Gastroesophageal sphincter (tissue), 4 donors: ENCODE measurements at regions not wholly inside any gene's neighbourhood (a gene's known extent, or its start where the extent isn't known, plus 50 kb on each side); places are given as distances from the start of the nearest gene placed in this dataset.

Experiments used
- ATAC-seq: fragments of 150-250 bp; one replicate; pipeline ENCODE4 v1.9.1; 2016; ENCODE audit warnings: mild to moderate bottlenecking, moderate library complexity
- H3K27ac ChIP-seq, 4 donors: fragments of 200-600 bp; sonication (generic) in 3 of 4; 1 replicate in 3 of 4; 2 replicates in 1 of 4; pipeline ENCODE4 v1.5.1; 2016 to 2019
- H3K27me3 ChIP-seq: fragments of 200-600 bp; sonication (generic); one replicate; pipeline ENCODE4 v1.5.1; 2019
- H3K36me3 ChIP-seq, 2 donors: fragments of 200-600 bp; sonication (generic); one replicate each; pipeline ENCODE4 v1.5.1; 2019; ENCODE audit warnings: control low read depth in 1 of 2
- H3K4me1 ChIP-seq, 3 donors: fragments of 200-600 bp; sonication (generic); 1 replicate in 2 of 3; 2 replicates in 1 of 3; pipeline ENCODE4 v1.5.1; 2016 to 2019; ENCODE audit warnings: control low read depth in 2 of 3
- H3K4me3 ChIP-seq, 2 donors: fragments of 200-600 bp; sonication (generic); one replicate each; pipeline ENCODE4 v1.5.1; 2019; ENCODE audit warnings: mild to moderate bottlenecking in 1 of 2, moderate library complexity in 1 of 2
- H3K9me3 ChIP-seq, 3 donors: fragments of 200-600 bp; sonication (generic); one replicate each; pipeline ENCODE4 v1.5.1; 2017 to 2019; ENCODE audit warnings: control low read depth in 2 of 3
- EP300 ChIP-seq: sonication (generic); formaldehyde crosslinking; IDR thresholded peaks from one replicate; pipeline ENCODE4 v1.6.1; 2017; ENCODE audit warnings: antibody characterized with exemption, mild to moderate bottlenecking
- POLR2A ChIP-seq, 2 donors: fragments of 450-650 bp; IDR thresholded peaks; one replicate each; pipeline ENCODE4 v1.6.1; 2017; ENCODE audit warnings: antibody characterized with exemption in 2 of 2, mild to moderate bottlenecking in 2 of 2, moderate library complexity in 1 of 2
- POLR2AphosphoS5 ChIP-seq: sonication (generic); formaldehyde crosslinking; IDR thresholded peaks from one replicate; pipeline ENCODE4 v1.6.1; 2017; ENCODE audit warnings: antibody characterized with exemption
- WGBS, 2 donors: methylation state at CpG; one replicate each; pipeline ENCODE4 v1.1.5; 2018; ENCODE audit warnings: low coverage in 1 of 2; 5-methylcytosine and 5-hydroxymethylcytosine counted together
- TF ChIP-seq, protein P1 (sequence below), 4 experiments: fragments of 200-600 bp in 2 of 4; fragments of 450-650 bp in 2 of 4; sonication (generic) in 1 of 4; IDR thresholded peaks; one replicate each; pipeline ENCODE4 v1.5.1; 2017 to 2019; ENCODE audit warnings: antibody characterized with exemption in 4 of 4, mild to moderate bottlenecking in 2 of 4, moderate library complexity in 2 of 4

DNA sequence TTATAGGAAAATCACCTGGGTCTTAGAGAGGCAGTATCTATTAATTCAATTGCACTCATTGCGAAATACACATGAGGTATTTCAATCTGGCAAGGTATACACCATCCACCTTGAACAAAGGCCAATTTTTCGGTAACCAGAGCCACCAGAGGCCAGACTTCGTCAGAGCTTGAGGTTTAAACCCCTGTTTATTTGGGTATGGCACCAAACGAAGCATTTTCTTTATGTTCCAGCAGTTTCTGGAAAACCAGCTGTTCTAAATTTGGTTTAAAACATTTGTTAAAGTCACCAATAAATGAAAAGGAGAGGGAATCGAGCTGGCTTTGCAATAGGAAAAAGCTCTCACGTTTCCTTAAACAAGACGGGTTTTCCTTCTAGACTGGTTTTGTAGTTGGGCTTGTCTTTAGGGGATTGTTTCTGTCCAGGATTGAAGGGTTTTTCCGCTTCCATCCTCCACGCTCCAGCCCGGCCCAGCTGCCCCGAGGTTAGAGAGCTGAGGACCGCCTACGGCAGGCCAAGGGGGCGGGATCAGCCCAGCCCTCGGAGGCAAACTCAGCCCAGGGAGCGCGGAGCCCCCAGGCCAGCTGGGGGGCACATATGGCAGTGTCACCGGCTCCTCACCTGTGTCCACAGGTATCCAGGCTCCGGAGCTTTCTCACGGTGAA, 539.4 kb upstream of the MGMT start:
- no peak for TF ChIP-seq POLR2AphosphoS5
- no peak for TF ChIP-seq EP300
- TF ChIP-seq POLR2A (IDR thresholded peaks at IDR 0.05): no peak
- TF ChIP-seq, protein P1, sequence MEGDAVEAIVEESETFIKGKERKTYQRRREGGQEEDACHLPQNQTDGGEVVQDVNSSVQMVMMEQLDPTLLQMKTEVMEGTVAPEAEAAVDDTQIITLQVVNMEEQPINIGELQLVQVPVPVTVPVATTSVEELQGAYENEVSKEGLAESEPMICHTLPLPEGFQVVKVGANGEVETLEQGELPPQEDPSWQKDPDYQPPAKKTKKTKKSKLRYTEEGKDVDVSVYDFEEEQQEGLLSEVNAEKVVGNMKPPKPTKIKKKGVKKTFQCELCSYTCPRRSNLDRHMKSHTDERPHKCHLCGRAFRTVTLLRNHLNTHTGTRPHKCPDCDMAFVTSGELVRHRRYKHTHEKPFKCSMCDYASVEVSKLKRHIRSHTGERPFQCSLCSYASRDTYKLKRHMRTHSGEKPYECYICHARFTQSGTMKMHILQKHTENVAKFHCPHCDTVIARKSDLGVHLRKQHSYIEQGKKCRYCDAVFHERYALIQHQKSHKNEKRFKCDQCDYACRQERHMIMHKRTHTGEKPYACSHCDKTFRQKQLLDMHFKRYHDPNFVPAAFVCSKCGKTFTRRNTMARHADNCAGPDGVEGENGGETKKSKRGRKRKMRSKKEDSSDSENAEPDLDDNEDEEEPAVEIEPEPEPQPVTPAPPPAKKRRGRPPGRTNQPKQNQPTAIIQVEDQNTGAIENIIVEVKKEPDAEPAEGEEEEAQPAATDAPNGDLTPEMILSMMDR (IDR thresholded peaks at IDR 0.05): no peak
- Histone ChIP-seq H3K4me3 (no peak overlapping the region), H3K9me3 (no peaks in the 10 kb centered on the region), H3K27ac (peak overlapping the region in 3 of 4 donors; percentile 49 to 68 (median 61)), H3K36me3 (no peaks in the 10 kb centered on the region), H3K27me3 (peaks cover 3% of the 10 kb centered on the region), H3K4me1 (peaks cover 0 to 30% (median 16%) of the 10 kb centered on the region in 3 donors)
- 22 to 54% methylated on average over 10 to 12 of the region's 20 CpGs for WGBS, 2 donors
- peak; percentile 56 for ATAC-seq

DNA sequence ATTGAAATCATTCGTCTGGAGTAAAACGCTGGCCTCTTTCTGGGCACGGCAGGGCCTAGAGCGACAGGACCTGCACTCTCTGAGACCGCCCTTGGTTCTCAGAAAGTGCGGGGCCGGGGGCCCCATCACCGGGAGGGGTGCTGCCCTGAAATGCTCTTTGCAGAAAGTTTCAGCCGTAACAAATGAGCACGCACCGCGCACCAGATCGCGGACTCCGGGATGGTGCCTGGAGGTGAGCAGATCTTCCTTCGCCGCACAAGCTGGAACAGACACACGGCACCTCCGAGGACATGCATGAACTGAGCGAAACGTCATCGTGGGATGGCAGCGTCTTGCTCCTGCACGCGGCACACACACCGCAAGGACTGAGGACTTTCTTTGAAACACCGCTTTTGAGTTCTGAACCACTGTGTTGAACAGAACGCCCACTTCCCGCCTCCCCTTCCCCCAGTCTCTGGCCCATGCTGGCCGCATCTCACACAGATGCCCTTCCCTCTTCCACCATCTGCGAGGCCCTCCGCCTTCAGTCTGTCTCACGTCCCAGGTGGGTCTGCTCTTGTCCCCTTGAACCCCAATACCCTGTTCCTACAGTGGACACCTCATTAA, 538.7 kb upstream of the MGMT start:
- Histone ChIP-seq H3K27me3 (peaks cover 3% of the 10 kb centered on the region), H3K4me3 (no peak overlapping the region), H3K36me3 (no peaks in the 10 kb centered on the region), H3K9me3 (no peaks in the 10 kb centered on the region), H3K4me1 (peaks cover 0 to 30% (median 12%) of the 10 kb centered on the region in 3 donors), H3K27ac (peak overlapping the region in 3 of 4 donors; percentile 49 to 68 (median 61))
- ATAC-seq: no peak
- TF ChIP-seq EP300 (no peak), POLR2A (IDR thresholded peaks at IDR 0.05) (no peak), POLR2AphosphoS5 (no peak)
- TF ChIP-seq, protein P1 (IDR thresholded peaks at IDR 0.05): no peak
- 87 to 89% methylated on average over 7 to 14 of the region's 33 CpGs for whole genome bisulfite sequencing, 2 donors

DNA sequence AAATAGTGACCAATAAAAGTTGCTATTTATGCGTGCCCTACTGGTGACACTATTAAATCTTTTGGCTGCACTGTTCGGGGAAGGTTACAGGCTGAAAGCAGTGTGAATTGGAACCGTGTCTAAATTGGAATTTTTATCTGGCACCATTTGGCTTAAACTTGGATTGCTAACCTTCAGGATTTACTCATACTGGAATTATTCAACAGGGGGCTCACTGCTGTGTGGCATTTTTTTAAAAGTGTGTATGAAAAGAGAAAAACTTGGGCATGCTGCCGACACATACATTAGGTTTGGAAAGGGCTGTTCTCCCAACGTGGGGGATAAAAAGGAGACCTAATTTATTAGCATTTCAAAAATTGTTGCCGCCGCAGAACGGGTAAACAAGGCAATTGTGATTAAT, 537.9 kb upstream of the MGMT start:
- WGBS, 2 donors: 20 to 36% methylated on average over 8 of the region's 8 CpGs
- H3K4me1 ChIP-seq: peaks cover 0 to 30% (median 12%) of the 10 kb centered on the region in 3 donors
- no peak overlapping the region for H3K27ac ChIP-seq
- no peaks in the 10 kb centered on the region for H3K36me3 ChIP-seq
- H3K4me3 ChIP-seq: no peak overlapping the region
- no peak for ATAC-seq
- no peaks in the 10 kb centered on the region for H3K9me3 ChIP-seq
- peaks cover 3% of the 10 kb centered on the region for H3K27me3 ChIP-seq
- TF ChIP-seq POLR2A (IDR thresholded peaks at IDR 0.05) (no peak), POLR2AphosphoS5 (peak; percentile 37)

DNA sequence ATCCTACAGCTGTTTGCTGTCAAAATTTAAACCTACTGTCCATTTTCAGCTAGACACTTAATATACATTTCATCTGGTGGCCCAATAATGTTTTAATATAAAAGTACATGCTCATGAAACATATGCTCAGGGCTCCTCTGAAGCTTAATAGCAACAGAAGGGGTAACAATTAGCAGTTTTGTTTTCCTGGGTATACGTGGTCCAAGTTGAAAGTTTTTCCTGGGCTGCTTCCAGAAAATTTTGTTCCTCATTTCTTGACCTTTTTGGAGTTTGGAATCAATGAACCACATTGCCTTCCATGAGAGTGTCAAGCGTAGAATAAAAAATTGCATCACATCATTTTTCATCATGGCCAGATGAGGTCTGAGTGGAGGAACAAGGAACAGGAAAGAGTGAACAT, 537.3 kb upstream of the MGMT start:
- Histone ChIP-seq H3K9me3 (no peaks in the 10 kb centered on the region), H3K27ac (peak overlapping the region in 1 of 4 donors; percentile 35), H3K4me3 (no peak overlapping the region), H3K36me3 (no peaks in the 10 kb centered on the region), H3K27me3 (peaks cover 3% of the 10 kb centered on the region), H3K4me1 (peaks cover 0 to 30% (median 12%) of the 10 kb centered on the region in 3 donors)
- TF ChIP-seq EP300 (no peak), POLR2AphosphoS5 (peak; percentile 40), POLR2A (IDR thresholded peaks at IDR 0.05) (no peak)
- TF ChIP-seq, protein P1 (IDR thresholded peaks at IDR 0.05): no peak
- WGBS, 2 donors: 27 to 28% methylated on average over 2 of the region's 2 CpGs
- ATAC-seq: peak; percentile 49

DNA sequence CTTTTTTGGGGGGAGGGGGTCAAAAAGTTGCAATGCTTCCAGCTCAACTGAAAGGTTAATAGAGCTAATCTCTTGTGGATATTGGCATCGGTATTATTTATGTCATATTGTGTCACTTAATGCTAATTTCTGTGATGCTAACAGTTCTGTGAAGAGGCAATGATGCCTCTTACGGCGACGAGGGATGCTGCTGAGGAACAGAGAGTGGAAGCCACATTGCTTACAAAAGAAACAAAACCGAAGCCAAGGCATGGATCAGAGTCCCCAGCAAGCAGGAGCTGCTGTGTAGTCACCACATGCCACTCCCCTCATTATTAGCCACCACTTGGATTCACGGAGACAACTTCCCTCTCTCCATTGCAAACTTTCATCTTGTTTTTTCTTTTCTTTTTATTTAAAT, 536.5 kb upstream of the MGMT start:
- TF ChIP-seq, protein P1 (IDR thresholded peaks at IDR 0.05): no peak
- TF ChIP-seq POLR2AphosphoS5: no peak
- no peak for TF ChIP-seq POLR2A (IDR thresholded peaks at IDR 0.05)
- no peak for TF ChIP-seq EP300
- H3K36me3 ChIP-seq: no peaks in the 10 kb centered on the region
- H3K4me3 ChIP-seq: no peak overlapping the region
- peaks cover 0 to 30% (median 12%) of the 10 kb centered on the region in 3 donors for H3K4me1 ChIP-seq
- no peak for ATAC-seq
- WGBS, 2 donors: 43 to 61% methylated on average over 6 of the region's 6 CpGs
- H3K27me3 ChIP-seq: peaks cover 6% of the 10 kb centered on the region
- H3K27ac ChIP-seq: no peak overlapping the region
- no peaks in the 10 kb centered on the region for H3K9me3 ChIP-seq
